Limb (tissue), 2 donors: ENCODE measurements at regions not wholly inside any gene's neighbourhood (a gene's known extent, or its start where the extent isn't known, plus 50 kb on each side); places are given as distances from the start of the nearest gene placed in this dataset.
A peak's percentile ranks its signal among the peaks of the same experiment; 100 is the strongest.
"Not testable (repeated sequence)": the region's sequence is repeated elsewhere in the genome, so short reads cannot be mapped to it uniquely, and the experiment has no call there.

ENCODE experiments used
- DNase-seq, 2 donors: peaks; one replicate each; pipeline ENCODE4 v3.0.0-alpha.2; 2016; ENCODE audit errors: extremely low spot score in 2 of 2

- DNase-seq: no peak
Measured at GRCh38 chr13:50631041-50631440, 212.5 kb downstream of the DLEU7 start.

GRCh38 chr13:50634339-50634738 lies 209.2 kb downstream of the DLEU7 start:
- DNase-seq: no peak

GRCh38 chr13:50635504-50635903 lies 208.0 kb downstream of the DLEU7 start:
- DNase-seq: peak in 1 of 2 donors; percentile 18

- no peak for DNase-seq
Measured at GRCh38 chr13:50636007-50636704, 207.3 kb downstream of the DLEU7 start.

GRCh38 chr13:50643060-50643459 lies 200.4 kb downstream of the DLEU7 start:
- DNase-seq: no peak

- DNase-seq: no peak
Measured at GRCh38 chr13:50644081-50644871, 199.2 kb downstream of the DLEU7 start.

- DNase-seq: no peak
Measured at GRCh38 chr13:50645092-50645491, 198.4 kb downstream of the DLEU7 start.

- no peak for DNase-seq
Measured at GRCh38 chr13:50646070-50646469, 197.4 kb downstream of the DLEU7 start.

GRCh38 chr13:50649211-50649610 lies 194.3 kb downstream of the DLEU7 start:
- DNase-seq: no peak

GRCh38 chr13:50650592-50651504 lies 192.6 kb downstream of the DLEU7 start:
- no peak for DNase-seq

- no peak for DNase-seq
Measured at GRCh38 chr13:50651922-50652321, 191.6 kb downstream of the DLEU7 start.

GRCh38 chr13:50654331-50654730 lies 189.2 kb downstream of the DLEU7 start:
- DNase-seq: no peak

GRCh38 chr13:50661881-50662280 lies 181.6 kb downstream of the DLEU7 start:
- not testable (repeated sequence) for DNase-seq

GRCh38 chr13:50664951-50665350 lies 178.5 kb downstream of the DLEU7 start:
- DNase-seq: no peak

GRCh38 chr13:50668049-50668448 lies 175.4 kb downstream of the DLEU7 start:
- DNase-seq: no peak

- DNase-seq: no peak
Measured at GRCh38 chr13:50668691-50669271, 174.7 kb downstream of the DLEU7 start.

- DNase-seq: no peak
Measured at GRCh38 chr13:50670272-50670671, 173.2 kb downstream of the DLEU7 start.

GRCh38 chr13:50670847-50671496 lies 172.5 kb downstream of the DLEU7 start:
- no peak for DNase-seq

GRCh38 chr13:50671497-50671850 lies 172.0 kb downstream of the DLEU7 start:
- DNase-seq: no peak

GRCh38 chr13:50672025-50672424 lies 171.5 kb downstream of the DLEU7 start:
- no peak for DNase-seq

GRCh38 chr13:50675651-50676050 lies 167.8 kb downstream of the DLEU7 start:
- no peak for DNase-seq
